CD4-positive, alpha-beta T cell (primary cell): ENCODE measurements at regions not wholly inside any gene's neighbourhood (a gene's known extent, or its start where the extent isn't known, plus 50 kb on each side); places are given as distances from the start of the nearest gene placed in this dataset.

Source experiments
- ATAC-seq: fragments of 200-7000 bp; cut with Tn5 transposase; one replicate; pipeline ENCODE4 v1.10.0; 2022; ENCODE audit warnings: mild to moderate bottlenecking; ENCODE audit not compliant: poor library complexity
- CTCF ChIA-PET: fragments of 350-600 bp; sonication (Branson Sonifier 250); formaldehyde crosslinking; loops from one replicate; lab custom pipeline; 2021; ENCODE audit warnings: antibody characterized with exemption, inconsistent platforms; lab: Charles Lee
- POLR2A ChIA-PET: fragments of 350-600 bp; sonication (Branson Sonifier 250); formaldehyde crosslinking; loops from one replicate; lab custom pipeline; 2021; ENCODE audit warnings: antibody characterized with exemption, inconsistent platforms; lab: Charles Lee
- DNase-seq, 14 experiments: peaks; one replicate each; pipeline ENCODE4 v3.0.0-alpha.2; 2013 to 2020; ENCODE audit warnings: mixed read lengths in 2 of 14
- H3K27ac ChIP-seq, 2 donors: one replicate each; pipeline versions ENCODE4 v1.5.1 to v1.7.0; 2013; ENCODE audit warnings: low read length in 2 of 2, low read depth in 1 of 2, mild to moderate bottlenecking in 1 of 2
- H3K27me3 ChIP-seq, 2 experiments: 1 replicate in 1 of 2; 2 replicates in 1 of 2; pipeline versions ENCODE4 v1.6.1 to v1.7.0; 2013; ENCODE audit warnings: low read length in 2 of 2, control low read depth in 1 of 2, mild to moderate bottlenecking in 1 of 2, moderate library complexity in 1 of 2; ENCODE audit not compliant: insufficient read depth in 2 of 2, control insufficient read depth in 1 of 2
- H3K36me3 ChIP-seq: one replicate; pipeline ENCODE4 v1.6.1; 2013; ENCODE audit warnings: low read length, control low read depth; ENCODE audit not compliant: insufficient read depth
- H3K4me1 ChIP-seq: one replicate; pipeline ENCODE4 v1.6.1; 2013; ENCODE audit warnings: low read length, control low read depth; ENCODE audit not compliant: insufficient read depth
- H3K4me3 ChIP-seq: one replicate; pipeline ENCODE4 v1.5.1; 2013; ENCODE audit warnings: mild to moderate bottlenecking, low read length, moderate library complexity
- H3K9me3 ChIP-seq, 2 experiments: 1 replicate in 1 of 2; 2 replicates in 1 of 2; pipeline versions ENCODE4 v1.6.1 to v1.7.0; 2013; ENCODE audit warnings: low read length in 2 of 2, mild to moderate bottlenecking in 2 of 2, control low read depth in 1 of 2, moderate library complexity in 1 of 2; ENCODE audit not compliant: control insufficient read depth in 1 of 2, insufficient read depth in 1 of 2
- H3K27ac Mint-ChIP-seq: one replicate; pipeline ENCODE4 v1.8.0; 2020; ENCODE audit warnings: mixed read lengths
- H3K27me3 Mint-ChIP-seq: one replicate; pipeline ENCODE4 v1.8.0; 2021; ENCODE audit warnings: mixed read lengths
- H3K36me3 Mint-ChIP-seq: one replicate; pipeline ENCODE4 v1.8.0; 2021; ENCODE audit warnings: low read depth, mixed read lengths
- H3K4me1 Mint-ChIP-seq: one replicate; pipeline ENCODE4 v1.8.0; 2021; ENCODE audit warnings: low read depth, mixed read lengths
- H3K4me3 Mint-ChIP-seq: one replicate; pipeline ENCODE4 v1.8.0; 2020; ENCODE audit warnings: mild to moderate bottlenecking, mixed read lengths
- H3K9me3 Mint-ChIP-seq: one replicate; pipeline ENCODE4 v1.8.0; 2020; ENCODE audit warnings: mixed read lengths
- intact Hi-C, 2 experiments: fragments of 100-400 bp; cut with DNase I in 1 of 2; cut with micrococcal nuclease in 1 of 2; formaldehyde crosslinking; loops; one replicate each; pipeline versions ENCODE4 v1.15.1 to v1.9.0; 2023 to 2025; cut with DNase I, micrococcal nuclease
- TF ChIP-seq, protein P1 (sequence below): fragments of 200-600 bp; IDR thresholded peaks from one replicate; pipeline ENCODE4 v1.8.0; 2022; ENCODE audit warnings: antibody characterized with exemption, mild to moderate bottlenecking

GRCh38 chr22:23382428-23383218, 197.5 kb downstream of the IGLL1 start:
- Mint-ChIP-seq H3K9me3 (no peaks in the 10 kb centered on the region), H3K4me1 (no peaks in the 10 kb centered on the region), H3K27ac (no peak overlapping the region), H3K4me3 (no peak overlapping the region), H3K27me3 (peaks cover 3% of the 10 kb centered on the region), H3K36me3 (no peaks in the 10 kb centered on the region)
- TF ChIP-seq, protein P1, sequence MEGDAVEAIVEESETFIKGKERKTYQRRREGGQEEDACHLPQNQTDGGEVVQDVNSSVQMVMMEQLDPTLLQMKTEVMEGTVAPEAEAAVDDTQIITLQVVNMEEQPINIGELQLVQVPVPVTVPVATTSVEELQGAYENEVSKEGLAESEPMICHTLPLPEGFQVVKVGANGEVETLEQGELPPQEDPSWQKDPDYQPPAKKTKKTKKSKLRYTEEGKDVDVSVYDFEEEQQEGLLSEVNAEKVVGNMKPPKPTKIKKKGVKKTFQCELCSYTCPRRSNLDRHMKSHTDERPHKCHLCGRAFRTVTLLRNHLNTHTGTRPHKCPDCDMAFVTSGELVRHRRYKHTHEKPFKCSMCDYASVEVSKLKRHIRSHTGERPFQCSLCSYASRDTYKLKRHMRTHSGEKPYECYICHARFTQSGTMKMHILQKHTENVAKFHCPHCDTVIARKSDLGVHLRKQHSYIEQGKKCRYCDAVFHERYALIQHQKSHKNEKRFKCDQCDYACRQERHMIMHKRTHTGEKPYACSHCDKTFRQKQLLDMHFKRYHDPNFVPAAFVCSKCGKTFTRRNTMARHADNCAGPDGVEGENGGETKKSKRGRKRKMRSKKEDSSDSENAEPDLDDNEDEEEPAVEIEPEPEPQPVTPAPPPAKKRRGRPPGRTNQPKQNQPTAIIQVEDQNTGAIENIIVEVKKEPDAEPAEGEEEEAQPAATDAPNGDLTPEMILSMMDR: no peak
- no peak for DNase-seq
- Histone ChIP-seq H3K27ac (no peak overlapping the region), H3K27me3 (no peaks in the 10 kb centered on the region), H3K4me1 (peaks cover 6% of the 10 kb centered on the region), H3K36me3 (no peaks in the 10 kb centered on the region), H3K9me3 (no peaks in the 10 kb centered on the region), H3K4me3 (no peak overlapping the region)
- ATAC-seq: no peak
- intact Hi-C loops: no loop called here
- ChIA-PET CTCF (no interaction called here), POLR2A (no interaction called here)

DNA sequence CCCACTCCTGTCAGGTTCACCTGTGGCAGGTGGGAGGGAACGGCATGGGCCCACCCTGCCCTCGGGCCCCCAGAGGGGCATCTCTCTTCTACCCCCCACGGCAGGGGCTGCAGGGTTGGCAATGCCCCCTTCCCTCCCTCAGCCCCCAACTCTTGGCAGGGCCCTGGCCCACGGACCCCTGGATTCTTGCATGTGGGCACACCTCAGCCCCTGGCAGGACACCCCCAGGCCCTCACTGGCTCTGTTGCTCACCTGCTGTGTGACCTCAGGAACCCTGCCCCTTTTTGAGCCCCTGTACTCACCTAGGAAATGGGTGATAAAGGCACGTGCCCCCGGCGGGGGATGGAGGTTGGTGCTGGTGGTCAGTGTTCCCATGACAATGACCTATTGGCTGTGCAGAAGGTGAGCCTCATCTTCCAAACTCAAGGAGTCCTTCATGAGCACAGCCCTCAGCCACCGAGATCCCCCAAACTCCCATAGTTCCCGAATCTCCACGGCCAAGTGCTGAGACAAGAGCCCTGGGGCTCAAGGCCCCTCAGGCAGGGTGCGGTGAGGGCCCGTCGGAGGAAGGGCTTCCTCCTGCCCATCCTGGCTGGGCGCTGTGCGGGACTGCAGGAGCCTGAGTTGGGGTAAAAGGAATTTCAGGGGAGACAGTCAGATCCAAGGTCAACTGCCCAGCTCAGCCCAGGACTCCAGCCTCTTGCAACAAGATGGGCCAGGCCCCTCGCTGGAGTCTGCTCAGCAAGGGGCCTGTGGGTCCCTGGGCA, 198.2 kb downstream of the IGLL1 start:
- POLR2A ChIA-PET: no interaction called here
- peaks cover 6% of the 10 kb centered on the region for H3K4me1 ChIP-seq
- ATAC-seq (no peak), DNase-seq (no peak)
- TF ChIP-seq, protein P1: no peak
- H3K27me3 ChIP-seq: no peaks in the 10 kb centered on the region
- H3K27ac Mint-ChIP-seq: no peak overlapping the region
- intact Hi-C loops: no loop called here
- H3K4me1 Mint-ChIP-seq: no peaks in the 10 kb centered on the region
- no peaks in the 10 kb centered on the region for H3K36me3 ChIP-seq
- no peak overlapping the region for H3K4me3 ChIP-seq
- H3K27ac ChIP-seq: no peak overlapping the region
- H3K4me3 Mint-ChIP-seq: no peak overlapping the region
- peaks cover 3% of the 10 kb centered on the region for H3K27me3 Mint-ChIP-seq
- CTCF ChIA-PET: no interaction called here
- H3K9me3 Mint-ChIP-seq: no peaks in the 10 kb centered on the region
- no peaks in the 10 kb centered on the region for H3K36me3 Mint-ChIP-seq
- no peaks in the 10 kb centered on the region for H3K9me3 ChIP-seq

GRCh38 chr22:23380911-23381310, 199.2 kb downstream of the IGLL1 start:
- no peak overlapping the region for H3K4me3 ChIP-seq
- no peaks in the 10 kb centered on the region for H3K27me3 ChIP-seq
- no peaks in the 10 kb centered on the region for H3K9me3 Mint-ChIP-seq
- no peak for ATAC-seq
- intact Hi-C loops: no loop called here
- peaks cover 2% of the 10 kb centered on the region for H3K4me1 ChIP-seq
- no peak for DNase-seq
- H3K4me1 Mint-ChIP-seq: no peaks in the 10 kb centered on the region
- H3K36me3 Mint-ChIP-seq: no peaks in the 10 kb centered on the region
- H3K27me3 Mint-ChIP-seq: peaks cover 7% of the 10 kb centered on the region
- no peak overlapping the region for H3K27ac Mint-ChIP-seq
- ChIA-PET CTCF (no interaction called here), POLR2A (no interaction called here)
- H3K4me3 Mint-ChIP-seq: no peak overlapping the region
- no peaks in the 10 kb centered on the region for H3K36me3 ChIP-seq
- TF ChIP-seq, protein P1: no peak
- no peaks in the 10 kb centered on the region for H3K9me3 ChIP-seq
- no peak overlapping the region for H3K27ac ChIP-seq
